Activated CD8-positive, alpha-beta T cell treated with anti-CD3 and anti-CD28 coated beads for 36 hours (primary cell): ENCODE measurements at regions not wholly inside any gene's neighbourhood (a gene's known extent, or its start where the extent isn't known, plus 50 kb on each side); places are given as distances from the start of the nearest gene placed in this dataset.

Source experiments
- ATAC-seq: fragments of 200-7000 bp; cut with Tn5 transposase; one replicate; pipeline ENCODE4 v1.10.0; 2021; ENCODE audit warnings: mild to moderate bottlenecking, moderate library complexity
- CTCF ChIA-PET: fragments of 350-600 bp; sonication (Branson Sonifier 250); formaldehyde crosslinking; loops from one replicate; lab custom pipeline; 2021; ENCODE audit warnings: antibody characterized with exemption; lab: Charles Lee
- POLR2A ChIA-PET: fragments of 350-600 bp; sonication (Branson Sonifier 250); formaldehyde crosslinking; loops from one replicate; lab custom pipeline; 2021; ENCODE audit warnings: antibody characterized with exemption; lab: Charles Lee
- DNase-seq: peaks from one replicate; pipeline ENCODE4 v3.0.0-alpha.2; 2020
- H3K27ac Mint-ChIP-seq: one replicate; pipeline ENCODE4 v1.8.0; 2021; ENCODE audit warnings: mild to moderate bottlenecking, mixed read lengths
- H3K27me3 Mint-ChIP-seq: one replicate; pipeline ENCODE4 v1.8.0; 2021; ENCODE audit warnings: mixed read lengths
- H3K36me3 Mint-ChIP-seq: one replicate; pipeline ENCODE4 v1.8.0; 2021; ENCODE audit warnings: low read depth, mixed read lengths
- H3K4me1 Mint-ChIP-seq: one replicate; pipeline ENCODE4 v1.8.0; 2021; ENCODE audit warnings: low read depth, mixed read lengths
- H3K4me3 Mint-ChIP-seq: one replicate; pipeline ENCODE4 v1.8.0; 2021; ENCODE audit warnings: mild to moderate bottlenecking, moderate library complexity, mixed read lengths
- H3K9me3 Mint-ChIP-seq: one replicate; pipeline ENCODE4 v1.8.0; 2021; ENCODE audit warnings: mixed read lengths
- CTCF ChIP-seq: fragments of 200-600 bp; IDR thresholded peaks from one replicate; pipeline ENCODE4 v1.8.0; 2022; ENCODE audit warnings: antibody characterized with exemption, mild to moderate bottlenecking
- intact Hi-C: fragments of 100-400 bp; cut with micrococcal nuclease; formaldehyde crosslinking; loops from one replicate; pipeline ENCODE4 v1.10.0; 2022

GRCh38 chr10:64731016-64731415, 1209.8 kb downstream of the REEP3 start:
- Mint-ChIP-seq H3K27ac (no peak overlapping the region), H3K4me3 (no peak overlapping the region), H3K9me3 (peaks cover 7% of the 10 kb centered on the region), H3K36me3 (no peaks in the 10 kb centered on the region), H3K4me1 (no peaks in the 10 kb centered on the region), H3K27me3 (no peaks in the 10 kb centered on the region)
- ChIA-PET CTCF (no interaction called here), POLR2A (no interaction called here)
- intact Hi-C loops, result no loop called here
- DNase-seq (no peak), ATAC-seq (no peak)
- no peak for TF ChIP-seq CTCF

GRCh38 chr10:64732372-64732957, 1211.3 kb downstream of the REEP3 start:
- intact Hi-C loops, result no loop called here

GRCh38 chr10:64733980-64734379, 1212.8 kb downstream of the REEP3 start:
- Mint-ChIP-seq H3K36me3 (no peaks in the 10 kb centered on the region), H3K27me3 (no peaks in the 10 kb centered on the region), H3K4me3 (no peak overlapping the region), H3K9me3 (peaks cover 4% of the 10 kb centered on the region), H3K4me1 (no peaks in the 10 kb centered on the region), H3K27ac (no peak overlapping the region)
- no peak for ATAC-seq
- ChIA-PET CTCF (no interaction called here), POLR2A (no interaction called here)
- TF ChIP-seq CTCF, result no peak
- intact Hi-C loops, result no loop called here
- DNase-seq, result peak; percentile 5

More at GRCh38 chr10:64732372-64732957, 1211.3 kb downstream of the REEP3 start:
- no peaks in the 10 kb centered on the region for H3K27me3 Mint-ChIP-seq
- TF ChIP-seq CTCF, result no peak
- CTCF ChIA-PET, result no interaction called here
- POLR2A ChIA-PET, result no interaction called here
- H3K27ac Mint-ChIP-seq, result no peak overlapping the region
- H3K36me3 Mint-ChIP-seq, result no peaks in the 10 kb centered on the region
- no peak overlapping the region for H3K4me3 Mint-ChIP-seq
- ATAC-seq (no peak), DNase-seq (no peak)
- H3K9me3 Mint-ChIP-seq, result peaks cover 7% of the 10 kb centered on the region
- H3K4me1 Mint-ChIP-seq, result no peaks in the 10 kb centered on the region

- Mint-ChIP-seq H3K27me3 (no peaks in the 10 kb centered on the region), H3K4me3 (no peak overlapping the region), H3K4me1 (no peaks in the 10 kb centered on the region), H3K9me3 (peaks cover 8% of the 10 kb centered on the region), H3K36me3 (no peaks in the 10 kb centered on the region), H3K27ac (no peak overlapping the region)
- no peak for ATAC-seq
- CTCF ChIA-PET, result no interaction called here
- POLR2A ChIA-PET, result no interaction called here
- intact Hi-C loops, result no loop called here
- no peak for TF ChIP-seq CTCF
- DNase-seq, result no peak
Observed at GRCh38 chr10:64738462-64738861, 1217.3 kb downstream of the REEP3 start.

- TF ChIP-seq CTCF, result no peak
- ATAC-seq (no peak), DNase-seq (no peak)
- peaks cover 6% of the 10 kb centered on the region for H3K9me3 Mint-ChIP-seq
- H3K27ac Mint-ChIP-seq, result no peak overlapping the region
- CTCF ChIA-PET, result interaction anchor here (0.8 kb wide), 1 partner anchor 116 kb away, joined by 3 read pairs; no protein-coding TSS in a partner anchor
- intact Hi-C loops, result no loop called here
- no peaks in the 10 kb centered on the region for H3K4me1 Mint-ChIP-seq
- no peak overlapping the region for H3K4me3 Mint-ChIP-seq
- POLR2A ChIA-PET, result no interaction called here
- no peaks in the 10 kb centered on the region for H3K36me3 Mint-ChIP-seq
- H3K27me3 Mint-ChIP-seq, result no peaks in the 10 kb centered on the region
Observed at GRCh38 chr10:64745565-64745964, 1224.4 kb downstream of the REEP3 start.
